ENCODE measurements at regions not wholly inside any gene's neighbourhood (a gene's known extent, or its start where the extent isn't known, plus 50 kb on each side); places are given as distances from the start of the nearest gene placed in this dataset.

GRCh38 chr4:8727131-8727530 lies 134.6 kb downstream of the CPZ start:
- POLR2A ChIA-PET, result no interaction called here

GRCh38 chr4:8726344-8726851 lies 133.8 kb downstream of the CPZ start:
- no peak for ATAC-seq (replicated peaks in 1 of 4)
- H3K27ac Mint-ChIP-seq, result no peak overlapping the region
- ChIA-PET CTCF (no interaction called here), POLR2A (no interaction called here)
- Histone ChIP-seq H3K36me3 (ENCODE audit: control insufficient read depth in 2 of 2, extremely low read depth in 1 of 2, insufficient read depth in 1 of 2, low read length in 1 of 2) (no peaks in the 10 kb centered on the region), H3K27me3 (replicated peaks in 1 of 2; ENCODE audit: control insufficient read depth in 2 of 2, extremely low read depth in 1 of 2, insufficient read depth in 2 of 2, low read length in 1 of 2) (peaks cover 0 to 15% of the 10 kb centered on the region in 2 experiments), H3K4me3 (ENCODE audit: control insufficient read depth in 1 of 2, extremely low read depth in 1 of 2, low read length in 1 of 2) (no peak overlapping the region), H3K9me3 (no peaks in the 10 kb centered on the region), H3K4me1 (ENCODE audit: control insufficient read depth in 1 of 2, extremely low read depth in 1 of 2, insufficient read depth in 2 of 2, low read length in 2 of 2) (no peaks in the 10 kb centered on the region), H3K27ac (ENCODE audit: low read length) (no peak overlapping the region)
- H3K4me1 Mint-ChIP-seq, result no peaks in the 10 kb centered on the region
- no peaks in the 10 kb centered on the region for H3K9me3 Mint-ChIP-seq
- WGBS (ENCODE audit: insufficient coverage), result 52% methylated on average over 4 of the region's 9 CpGs
- H3K27me3 Mint-ChIP-seq, result peaks cover 3 to 5% of the 10 kb centered on the region in 2 donors
- peak in 2 of 35 experiments; percentile 2 to 14 for DNase-seq
- no peak overlapping the region for H3K4me3 Mint-ChIP-seq
- H3K36me3 Mint-ChIP-seq, result no peaks in the 10 kb centered on the region

More at GRCh38 chr4:8727131-8727530, 134.6 kb downstream of the CPZ start:
- H3K4me1 ChIP-seq (ENCODE audit: control insufficient read depth in 1 of 2, extremely low read depth in 1 of 2, insufficient read depth in 2 of 2, low read length in 2 of 2), result no peaks in the 10 kb centered on the region
- no peak for ATAC-seq (replicated peaks in 1 of 4)
- Mint-ChIP-seq H3K27ac (no peak overlapping the region), H3K4me1 (no peaks in the 10 kb centered on the region), H3K9me3 (no peaks in the 10 kb centered on the region), H3K4me3 (no peak overlapping the region), H3K27me3 (peaks cover 3 to 5% of the 10 kb centered on the region in 2 donors), H3K36me3 (no peaks in the 10 kb centered on the region)
- CTCF ChIA-PET, result no interaction called here
- H3K9me3 ChIP-seq, result no peaks in the 10 kb centered on the region
- peaks cover 0 to 15% of the 10 kb centered on the region in 2 experiments for H3K27me3 ChIP-seq (replicated peaks in 1 of 2; ENCODE audit: control insufficient read depth in 2 of 2, extremely low read depth in 1 of 2, insufficient read depth in 2 of 2, low read length in 1 of 2)
- no peaks in the 10 kb centered on the region for H3K36me3 ChIP-seq (ENCODE audit: control insufficient read depth in 2 of 2, extremely low read depth in 1 of 2, insufficient read depth in 1 of 2, low read length in 1 of 2)
- H3K4me3 ChIP-seq (ENCODE audit: control insufficient read depth in 1 of 2, extremely low read depth in 1 of 2, low read length in 1 of 2), result no peak overlapping the region
- no peak overlapping the region for H3K27ac ChIP-seq (ENCODE audit: low read length)
- 61% methylated on average over 5 of the region's 12 CpGs for WGBS (ENCODE audit: insufficient coverage)
- peak in 1 of 35 experiments; percentile 10 for DNase-seq

GRCh38 chr4:8725845-8726244 lies 133.3 kb downstream of the CPZ start:
- CTCF ChIA-PET, result no interaction called here
- DNase-seq (peak in 3 of 35 experiments; percentile 2 to 15 (median 5)), ATAC-seq (replicated peaks in 1 of 4) (no peak)
- H3K27ac ChIP-seq (ENCODE audit: low read length), result no peak overlapping the region
- no peaks in the 10 kb centered on the region for H3K9me3 ChIP-seq
- no peaks in the 10 kb centered on the region for H3K4me1 ChIP-seq (ENCODE audit: control insufficient read depth in 1 of 2, extremely low read depth in 1 of 2, insufficient read depth in 2 of 2, low read length in 2 of 2)
- Mint-ChIP-seq H3K4me3 (no peak overlapping the region), H3K27me3 (peaks cover 3 to 5% of the 10 kb centered on the region in 2 donors), H3K9me3 (no peaks in the 10 kb centered on the region), H3K36me3 (no peaks in the 10 kb centered on the region), H3K27ac (no peak overlapping the region), H3K4me1 (no peaks in the 10 kb centered on the region)
- no peak overlapping the region for H3K4me3 ChIP-seq (ENCODE audit: control insufficient read depth in 1 of 2, extremely low read depth in 1 of 2, low read length in 1 of 2)
- POLR2A ChIA-PET, result no interaction called here
- 78% methylated on average over 4 of the region's 10 CpGs for WGBS (ENCODE audit: insufficient coverage)
- H3K36me3 ChIP-seq (ENCODE audit: control insufficient read depth in 2 of 2, extremely low read depth in 1 of 2, insufficient read depth in 1 of 2, low read length in 1 of 2), result no peaks in the 10 kb centered on the region
- H3K27me3 ChIP-seq (replicated peaks in 1 of 2; ENCODE audit: control insufficient read depth in 2 of 2, extremely low read depth in 1 of 2, insufficient read depth in 2 of 2, low read length in 1 of 2), result peaks cover 0 to 15% of the 10 kb centered on the region in 2 experiments

GRCh38 chr4:8725071-8725841 lies 132.7 kb downstream of the CPZ start:
- H3K27ac ChIP-seq (ENCODE audit: low read length), result no peak overlapping the region
- Mint-ChIP-seq H3K36me3 (no peaks in the 10 kb centered on the region), H3K4me1 (no peaks in the 10 kb centered on the region), H3K27me3 (peaks cover 3 to 5% of the 10 kb centered on the region in 2 donors), H3K4me3 (no peak overlapping the region), H3K27ac (no peak overlapping the region), H3K9me3 (no peaks in the 10 kb centered on the region)
- ATAC-seq (replicated peaks in 1 of 4) (no peak), DNase-seq (peak in 3 of 35 experiments; percentile 3 to 17 (median 9))
- ChIA-PET POLR2A (no interaction called here), CTCF (no interaction called here)
- 68% methylated on average over 15 of the region's 26 CpGs for WGBS (ENCODE audit: insufficient coverage)
- H3K36me3 ChIP-seq (ENCODE audit: control insufficient read depth in 2 of 2, extremely low read depth in 1 of 2, insufficient read depth in 1 of 2, low read length in 1 of 2), result no peaks in the 10 kb centered on the region
- H3K4me3 ChIP-seq (ENCODE audit: control insufficient read depth in 1 of 2, extremely low read depth in 1 of 2, low read length in 1 of 2), result no peak overlapping the region
- no peaks in the 10 kb centered on the region for H3K9me3 ChIP-seq
- peaks cover 0 to 15% of the 10 kb centered on the region in 2 experiments for H3K27me3 ChIP-seq (replicated peaks in 1 of 2; ENCODE audit: control insufficient read depth in 2 of 2, extremely low read depth in 1 of 2, insufficient read depth in 2 of 2, low read length in 1 of 2)
- no peaks in the 10 kb centered on the region for H3K4me1 ChIP-seq (ENCODE audit: control insufficient read depth in 1 of 2, extremely low read depth in 1 of 2, insufficient read depth in 2 of 2, low read length in 2 of 2)

- H3K36me3 Mint-ChIP-seq, result no peaks in the 10 kb centered on the region
- H3K27me3 ChIP-seq (replicated peaks in 1 of 2; ENCODE audit: control insufficient read depth in 2 of 2, extremely low read depth in 1 of 2, insufficient read depth in 2 of 2, low read length in 1 of 2), result peaks cover 0 to 15% of the 10 kb centered on the region in 2 experiments
- ChIA-PET POLR2A (no interaction called here), CTCF (no interaction called here)
- H3K9me3 Mint-ChIP-seq, result peaks cover 2 to 5% (median 4%) of the 10 kb centered on the region in 3 donors
- WGBS (ENCODE audit: insufficient coverage), result 70% methylated on average over 15 of the region's 20 CpGs
- no peaks in the 10 kb centered on the region for H3K36me3 ChIP-seq (ENCODE audit: control insufficient read depth in 2 of 2, extremely low read depth in 1 of 2, insufficient read depth in 1 of 2, low read length in 1 of 2)
- no peaks in the 10 kb centered on the region for H3K4me1 ChIP-seq (ENCODE audit: control insufficient read depth in 1 of 2, extremely low read depth in 1 of 2, insufficient read depth in 2 of 2, low read length in 2 of 2)
- ATAC-seq (replicated peaks in 1 of 4), result no peak
- H3K27ac ChIP-seq (ENCODE audit: low read length), result no peak overlapping the region
- H3K4me3 Mint-ChIP-seq, result no peak overlapping the region
- DNase-seq, result peak in 3 of 35 experiments; percentile 1 to 10 (median 8)
- no peaks in the 10 kb centered on the region for H3K4me1 Mint-ChIP-seq
- no peak overlapping the region for H3K27ac Mint-ChIP-seq
- H3K4me3 ChIP-seq (ENCODE audit: control insufficient read depth in 1 of 2, extremely low read depth in 1 of 2, low read length in 1 of 2), result no peak overlapping the region
- H3K27me3 Mint-ChIP-seq, result peaks cover 3 to 10% of the 10 kb centered on the region in 2 donors
- no peaks in the 10 kb centered on the region for H3K9me3 ChIP-seq
Measured at GRCh38 chr4:8724436-8725070, 132.0 kb downstream of the CPZ start.

GRCh38 chr4:8723222-8723980 lies 130.8 kb downstream of the CPZ start:
- H3K4me1 Mint-ChIP-seq, result no peaks in the 10 kb centered on the region
- no peak for ATAC-seq (replicated peaks in 1 of 4)

More at GRCh38 chr4:8723222-8723980, 130.8 kb downstream of the CPZ start:
- Mint-ChIP-seq H3K27ac (no peak overlapping the region), H3K27me3 (peaks cover 3 to 10% of the 10 kb centered on the region in 2 donors), H3K9me3 (peaks cover 3 to 6% (median 5%) of the 10 kb centered on the region in 3 donors), H3K36me3 (no peaks in the 10 kb centered on the region), H3K4me3 (no peak overlapping the region)
- no peaks in the 10 kb centered on the region for H3K4me1 ChIP-seq (ENCODE audit: control insufficient read depth in 1 of 2, extremely low read depth in 1 of 2, insufficient read depth in 2 of 2, low read length in 2 of 2)
- H3K36me3 ChIP-seq (ENCODE audit: control insufficient read depth in 2 of 2, extremely low read depth in 1 of 2, insufficient read depth in 1 of 2, low read length in 1 of 2), result no peaks in the 10 kb centered on the region
- 83% methylated on average over 11 of the region's 14 CpGs for WGBS (ENCODE audit: insufficient coverage)
- H3K4me3 ChIP-seq (ENCODE audit: control insufficient read depth in 1 of 2, extremely low read depth in 1 of 2, low read length in 1 of 2), result no peak overlapping the region
- no peak overlapping the region for H3K27ac ChIP-seq (ENCODE audit: low read length)
- H3K9me3 ChIP-seq, result no peaks in the 10 kb centered on the region
- CTCF ChIA-PET, result no interaction called here
- peak in 1 of 35 experiments; percentile 0 for DNase-seq
- H3K27me3 ChIP-seq (replicated peaks in 1 of 2; ENCODE audit: control insufficient read depth in 2 of 2, extremely low read depth in 1 of 2, insufficient read depth in 2 of 2, low read length in 1 of 2), result peaks cover 0 to 15% of the 10 kb centered on the region in 2 experiments
- POLR2A ChIA-PET, result no interaction called here
